Posterior cingulate gyrus (tissue), 11 donors: ENCODE measurements at regions not wholly inside any gene's neighbourhood (a gene's known extent, or its start where the extent isn't known, plus 50 kb on each side); places are given as distances from the start of the nearest gene placed in this dataset.

Source experiments
- DNase-seq, 10 donors: peaks; one replicate each; pipeline versions ENCODE4 v3.0.0 to v3.0.0-alpha.2; 2020 to 2021; ENCODE audit warnings: mixed read lengths in 3 of 10
- intact Hi-C: fragments of 100-400 bp; cut with DNase I; formaldehyde crosslinking; loops from one replicate; pipeline ENCODE4 v1.15.1; 2023

DNA sequence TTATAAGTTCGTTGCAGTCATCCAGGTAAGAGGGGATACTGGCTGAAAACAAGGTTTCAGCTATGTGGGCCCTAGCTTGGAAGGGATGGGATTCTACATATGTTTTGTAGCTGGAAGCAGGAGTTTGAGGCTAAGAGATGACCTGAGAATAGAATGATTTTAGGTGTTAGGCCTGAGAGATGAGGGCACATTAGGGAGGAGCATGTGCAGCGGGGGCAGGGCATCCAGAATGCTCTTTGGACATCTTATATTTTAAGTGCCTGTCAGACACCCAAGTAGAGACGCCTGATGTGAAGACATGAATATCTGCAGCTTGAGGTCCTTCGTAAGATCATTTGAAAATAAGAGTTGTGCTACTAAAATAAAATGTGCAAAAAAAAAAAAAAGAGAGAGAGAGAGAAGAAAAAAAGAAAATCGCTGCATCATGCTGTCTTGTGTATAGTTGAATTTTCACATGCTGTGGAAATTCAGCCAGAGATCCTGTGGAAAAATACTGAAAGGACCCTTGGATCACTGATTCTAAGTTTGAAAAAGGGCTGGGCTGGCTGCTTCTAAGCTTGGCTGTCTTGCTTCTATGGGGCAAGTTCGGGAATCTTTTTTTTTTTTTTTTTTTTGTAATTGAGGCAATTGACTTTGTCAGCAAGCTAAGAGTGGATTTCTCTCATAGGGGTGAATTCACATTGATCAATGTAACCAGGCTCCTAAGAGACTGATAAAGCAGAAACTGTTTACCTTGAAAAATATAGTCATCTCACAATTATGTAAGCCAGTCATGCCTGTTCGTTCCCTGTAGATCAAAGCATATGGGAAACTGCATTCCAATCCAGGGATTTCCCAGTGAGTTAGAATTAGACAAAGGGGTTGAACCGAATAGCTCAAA is 341.0 kb upstream of the GATB start:
- intact Hi-C loops, result loop anchor here (5.0 kb wide), 1 partner anchor 94 kb away; no protein-coding TSS in a partner anchor
- DNase-seq, result no peak

DNA sequence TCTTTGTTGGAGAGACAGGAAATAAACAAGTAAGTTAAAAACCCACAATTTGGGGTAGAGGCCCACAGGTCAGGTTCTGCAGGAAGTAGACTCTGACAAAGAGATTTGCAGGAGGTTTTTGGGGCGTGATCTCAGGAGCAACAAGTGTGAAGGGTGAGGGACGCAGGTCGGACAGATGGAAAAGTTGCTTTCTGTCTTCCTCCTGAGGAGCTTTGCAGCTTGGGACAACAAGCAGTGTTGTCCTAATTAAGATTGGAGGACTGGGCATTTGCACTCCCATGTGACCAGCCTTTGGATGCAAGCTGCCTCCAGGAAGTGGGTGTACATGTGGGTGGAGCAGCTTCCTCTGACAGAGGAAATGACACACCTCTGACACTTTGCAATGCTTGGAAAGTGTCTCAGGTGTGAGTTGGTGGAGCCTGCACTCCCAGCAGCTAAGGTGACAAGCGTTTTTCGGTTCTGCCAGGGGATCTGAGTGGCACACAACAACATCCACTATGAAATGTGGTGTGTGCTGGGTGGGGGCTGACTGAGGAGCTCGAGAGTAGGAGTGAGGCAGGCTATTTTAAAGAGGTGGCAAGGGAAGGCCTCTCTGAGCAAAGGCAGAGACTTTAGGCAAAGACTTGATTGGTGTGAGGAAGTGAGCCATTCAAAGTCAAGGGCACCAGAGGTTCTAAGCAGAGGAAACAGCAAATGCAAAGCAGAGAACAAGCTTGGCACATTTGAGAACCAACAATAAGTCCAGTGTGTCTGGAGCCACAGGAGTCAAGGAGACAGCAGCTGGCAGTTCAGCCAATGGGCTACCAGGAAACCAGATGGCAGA is 339.8 kb upstream of the GATB start:
- intact Hi-C loops, result loop anchor here (5.0 kb wide), 1 partner anchor 93 kb away; no protein-coding TSS in a partner anchor
- DNase-seq, result no peak

- no peak for DNase-seq
- intact Hi-C loops, result loop anchor here (5.0 kb wide), 1 partner anchor 93 kb away; no protein-coding TSS in a partner anchor
Observed at GRCh38 chr4:152099981-152100378, 339.2 kb upstream of the GATB start.

DNA sequence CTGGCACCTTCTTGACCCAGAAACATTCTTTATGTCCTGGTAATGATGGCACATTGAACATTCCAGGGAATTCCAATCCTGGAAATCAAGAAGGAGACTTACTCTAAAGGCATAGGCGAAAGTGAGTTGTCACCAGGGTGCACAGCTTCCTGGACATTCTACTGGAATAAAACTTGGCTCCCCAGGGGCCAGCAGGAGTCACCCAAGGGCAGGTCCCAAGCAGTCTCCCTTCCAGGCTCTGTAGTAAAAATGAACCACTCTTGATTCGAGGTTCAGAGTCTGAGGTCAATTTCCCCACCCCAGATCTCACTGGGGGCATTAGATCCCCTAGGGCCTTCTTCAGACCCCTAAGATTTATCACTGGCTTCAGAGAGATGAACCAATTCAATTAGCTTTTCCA is 338.7 kb upstream of the GATB start:
- DNase-seq, result no peak
- intact Hi-C loops, result no loop called here

DNA sequence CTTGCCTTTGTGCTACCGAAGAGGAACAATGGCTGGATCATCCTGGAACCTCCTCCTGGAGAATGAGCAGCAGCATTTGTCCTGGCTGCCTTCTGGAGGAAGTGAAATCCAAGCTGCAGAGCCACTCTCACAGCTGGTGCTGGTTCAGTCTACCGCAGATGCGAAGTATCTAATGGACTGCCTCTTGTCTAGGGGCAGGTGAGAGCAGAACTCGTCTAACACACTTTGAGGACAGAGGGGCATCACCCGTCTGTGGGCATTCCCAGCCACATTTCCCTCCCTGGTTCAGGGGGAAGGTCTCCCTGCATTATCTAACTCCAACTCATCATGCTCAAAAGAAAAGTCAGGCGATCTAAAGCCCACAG is 338.2 kb upstream of the GATB start:
- no peak for DNase-seq
- intact Hi-C loops, result no loop called here

- intact Hi-C loops, result no loop called here
- DNase-seq, result peak in 1 of 10 donors; percentile 68
Observed at GRCh38 chr4:152098365-152099060, 337.7 kb upstream of the GATB start.

DNA sequence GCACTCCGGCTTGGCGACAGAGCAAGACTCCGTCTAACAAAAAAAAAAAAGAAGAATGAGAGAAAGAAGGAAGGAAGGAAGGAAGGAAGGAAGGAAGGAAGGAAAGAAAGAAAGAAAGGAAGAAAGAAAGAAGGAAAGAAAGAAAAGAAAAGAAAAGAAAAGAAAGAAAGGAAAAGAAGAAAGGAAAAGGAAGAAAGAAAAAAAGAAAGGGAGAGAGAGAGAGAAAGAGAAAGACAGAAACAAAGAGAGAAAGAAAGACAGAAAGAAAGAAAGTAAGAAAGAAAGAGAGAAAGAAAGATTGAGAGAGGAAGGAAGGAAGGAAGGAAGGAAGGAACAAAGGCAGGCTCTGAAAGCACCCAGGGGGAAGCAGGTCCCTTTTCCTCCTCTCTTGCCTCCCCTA is 336.6 kb upstream of the GATB start:
- intact Hi-C loops, result no loop called here
- no peak for DNase-seq

GRCh38 chr4:152095701-152096070 is 334.9 kb upstream of the GATB start:
- intact Hi-C loops, result no loop called here

GRCh38 chr4:152094970-152095700 is 334.3 kb upstream of the GATB start:
- intact Hi-C loops, result no loop called here
- peak in 2 of 10 donors; percentile 72 to 86 for DNase-seq

More at GRCh38 chr4:152095701-152096070, 334.9 kb upstream of the GATB start:
- no peak for DNase-seq

- intact Hi-C loops, result no loop called here
- DNase-seq, result no peak
Observed at GRCh38 chr4:152091405-152091804, 330.6 kb upstream of the GATB start.

- no peak for DNase-seq
- intact Hi-C loops, result no loop called here
Observed at GRCh38 chr4:152090543-152090942, 329.7 kb upstream of the GATB start.

- no peak for DNase-seq
- intact Hi-C loops, result no loop called here
Observed at GRCh38 chr4:152089584-152089983, 328.8 kb upstream of the GATB start.

DNA sequence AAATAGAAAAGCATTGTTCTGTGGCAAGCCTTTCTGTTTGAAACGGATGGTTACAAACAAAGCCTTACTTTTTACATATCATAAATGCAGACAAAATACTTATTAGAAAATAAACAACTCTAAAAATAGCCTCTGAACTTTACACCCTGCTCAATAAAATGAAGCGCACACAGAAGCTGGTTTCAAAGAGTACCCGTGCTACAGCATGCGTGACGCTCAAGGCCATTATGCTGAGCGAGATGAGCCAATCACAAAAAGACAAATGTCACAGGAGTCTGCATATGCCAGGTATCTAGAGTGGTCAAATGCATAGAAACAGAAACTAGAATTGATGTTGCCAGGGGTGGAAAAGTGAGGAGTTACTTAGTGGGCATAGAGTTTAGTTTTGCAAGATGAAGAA is 326.5 kb upstream of the GATB start:
- intact Hi-C loops, result no loop called here
- DNase-seq, result no peak

GRCh38 chr4:152085657-152086056 is 324.9 kb upstream of the GATB start:
- intact Hi-C loops, result no loop called here
- no peak for DNase-seq

- DNase-seq, result no peak
- intact Hi-C loops, result no loop called here
Observed at GRCh38 chr4:152083338-152083737, 322.5 kb upstream of the GATB start.

DNA sequence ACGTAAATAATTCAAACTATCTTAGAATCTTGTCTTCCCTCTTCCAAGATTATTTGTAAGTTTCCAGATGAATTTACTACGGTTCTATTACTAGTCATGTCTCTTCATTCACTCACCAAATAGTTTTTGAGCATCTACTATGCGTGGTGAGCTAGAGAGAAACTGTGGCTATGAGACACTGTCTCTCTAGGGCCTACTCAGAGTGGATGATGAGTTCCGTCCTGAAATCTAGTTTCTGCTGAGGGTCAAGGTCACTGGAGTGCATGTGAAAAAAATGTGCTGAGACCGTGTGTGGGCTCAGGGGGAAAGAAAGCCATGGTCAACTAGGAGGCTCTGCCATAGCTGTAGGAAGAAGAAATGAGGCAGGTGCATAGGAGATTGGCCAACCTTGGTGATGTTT is 320.2 kb upstream of the GATB start:
- no peak for DNase-seq

DNA sequence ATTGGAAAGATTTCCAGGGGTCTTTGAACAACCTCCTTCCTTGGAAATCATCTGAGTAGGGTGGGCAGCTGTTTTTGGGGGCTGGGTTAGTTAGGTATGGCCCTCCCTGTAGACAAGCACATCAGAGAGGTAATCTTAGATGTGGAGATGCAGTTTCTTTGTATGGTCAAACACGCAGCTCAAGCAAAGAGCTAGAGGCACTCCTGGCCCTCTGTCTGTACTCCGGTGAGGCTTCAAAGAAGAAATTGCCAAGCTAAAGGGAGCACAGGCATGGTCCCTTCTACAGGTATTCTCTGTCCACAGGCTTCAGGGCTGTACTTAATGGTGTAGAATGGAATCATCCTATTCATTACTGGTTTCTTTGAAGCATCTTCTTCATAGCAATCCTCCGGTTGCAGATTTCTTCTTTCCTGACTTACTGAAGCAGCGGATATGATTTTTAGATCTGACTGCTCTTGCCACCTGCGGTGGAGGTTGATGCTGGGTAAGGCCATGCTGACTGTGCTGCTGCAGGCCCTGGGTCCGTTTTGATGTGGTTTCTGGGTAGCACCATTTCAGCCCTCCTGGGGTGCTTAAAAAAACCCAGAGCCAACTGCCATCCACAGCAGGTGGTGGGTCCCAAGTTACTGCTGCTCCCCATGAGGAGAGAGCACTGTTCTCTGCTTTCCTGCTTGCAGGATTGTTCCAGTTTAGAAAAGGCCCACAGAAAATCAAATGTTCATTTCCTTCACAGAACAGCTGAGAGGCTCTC is 318.9 kb upstream of the GATB start:
- intact Hi-C loops, result no loop called here
- no peak for DNase-seq

More for the DNA sequence above, 320.2 kb upstream of the GATB start:
- intact Hi-C loops, result no loop called here

DNA sequence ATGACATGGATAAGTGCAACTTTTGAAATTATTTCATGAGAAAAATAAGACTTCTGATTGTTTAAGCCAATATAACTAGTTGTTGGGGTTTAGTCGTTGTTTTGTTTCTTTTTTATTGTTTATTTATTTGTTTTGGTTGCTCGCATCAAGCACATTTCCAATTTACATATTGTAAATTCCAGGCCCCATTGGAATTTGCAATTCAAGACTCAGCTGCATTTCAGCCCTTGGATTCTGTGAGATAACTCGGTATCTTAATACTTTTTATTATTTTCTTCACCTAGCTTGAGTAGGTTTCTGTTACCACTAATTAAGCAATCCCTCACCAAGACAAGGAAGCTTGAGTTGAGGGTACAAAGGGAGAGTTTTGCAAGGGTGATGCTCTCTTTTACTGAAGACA is 318.3 kb upstream of the GATB start:
- DNase-seq, result no peak
- intact Hi-C loops, result no loop called here

DNA sequence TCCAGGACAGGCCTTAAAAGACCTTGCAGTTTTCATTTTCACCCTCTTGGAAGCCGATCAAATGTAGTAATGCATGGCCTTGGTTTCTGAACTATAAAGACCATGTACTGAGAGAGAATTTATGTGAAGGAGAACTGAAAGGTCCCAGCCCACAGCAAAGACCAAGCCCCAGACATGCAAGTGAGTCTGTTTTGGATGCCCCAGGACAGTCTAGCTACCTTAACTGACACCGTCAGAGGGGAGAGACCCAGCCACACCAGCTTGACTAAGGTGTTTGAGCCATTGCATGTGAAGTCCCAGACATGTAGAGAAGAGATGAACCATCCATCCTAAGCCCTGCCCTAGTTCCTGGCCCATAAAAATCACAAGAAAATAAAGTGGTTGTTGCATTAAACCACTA is 316.8 kb upstream of the GATB start:
- no peak for DNase-seq
- intact Hi-C loops, result no loop called here
